ENCODE measurements at regions not wholly inside any gene's neighbourhood (a gene's known extent, or its start where the extent isn't known, plus 50 kb on each side); places are given as distances from the start of the nearest gene placed in this dataset.

GRCh38 chr6:6995328-6995727 lies 112.4 kb upstream of the RREB1 start:
- TF ChIP-seq CTCF (conservative IDR thresholded peaks at IDR 0.05; ENCODE audit: low read depth in 2 of 2): no peak
- no peak for TF ChIP-seq EZH2 (IDR thresholded peaks at IDR 0.05; ENCODE audit: low read depth, unreplicated experiment)
- no peak for TF ChIP-seq JUNB (IDR thresholded peaks at IDR 0.05; ENCODE audit: unreplicated experiment)
- no peak for TF ChIP-seq POLR2AphosphoS5 (IDR thresholded peaks at IDR 0.05; ENCODE audit: low read depth)
- TF ChIP-seq NANOG (IDR thresholded peaks at IDR 0.05; ENCODE audit: borderline replicate concordance): no peak
- TF ChIP-seq REST (IDR thresholded peaks at IDR 0.05; ENCODE audit: unreplicated experiment): no peak
- TF ChIP-seq CREB1 (CRISPR knock-in tag; IDR thresholded peaks at IDR 0.05; ENCODE audit: low read depth): no peak
- no peak for TF ChIP-seq EZH2phosphoT487 (IDR thresholded peaks at IDR 0.05; ENCODE audit: unreplicated experiment)
- no peak for TF ChIP-seq ZNF114 (CRISPR knock-in tag; IDR thresholded peaks at IDR 0.05)
